H9 (cell line): ENCODE measurements at regions not wholly inside any gene's neighbourhood (a gene's known extent, or its start where the extent isn't known, plus 50 kb on each side); places are given as distances from the start of the nearest gene placed in this dataset.

Source experiments
- DNase-seq: peaks from one replicate; pipeline ENCODE4 v3.0.0-alpha.2; 2017
- H2AFZ ChIP-seq: one replicate; pipeline ENCODE4 v1.6.1; 2013; ENCODE audit warnings: mild to moderate bottlenecking, low read length, control low read depth, moderate library complexity
- H2AK5ac ChIP-seq: 2 replicates; pipeline ENCODE4 v1.6.1; 2013; ENCODE audit warnings: low read length, control low read depth, mixed read lengths; ENCODE audit not compliant: insufficient read length
- H2BK120ac ChIP-seq: one replicate; pipeline ENCODE4 v1.6.1; 2013; ENCODE audit warnings: low read depth, mild to moderate bottlenecking, low read length, control low read depth, inconsistent platforms; ENCODE audit not compliant: poor library complexity, severe bottlenecking
- H2BK12ac ChIP-seq: 2 replicates; pipeline ENCODE4 v1.6.1; 2013; ENCODE audit warnings: low read length, control low read depth, mixed read lengths, low read depth; ENCODE audit not compliant: insufficient read length
- H2BK15ac ChIP-seq: 2 replicates; pipeline ENCODE4 v1.6.1; 2013; ENCODE audit warnings: low read depth, low read length, control low read depth
- H2BK20ac ChIP-seq: one replicate; pipeline ENCODE4 v1.6.1; 2013; ENCODE audit warnings: low read depth, mild to moderate bottlenecking, low read length, control low read depth, inconsistent platforms; ENCODE audit not compliant: poor library complexity, severe bottlenecking
- H2BK5ac ChIP-seq: 2 replicates; pipeline ENCODE4 v1.6.1; 2013; ENCODE audit warnings: low read length, control low read depth, mixed read lengths; ENCODE audit not compliant: insufficient read length
- H3K14ac ChIP-seq: 2 replicates; pipeline ENCODE4 v1.6.1; 2013; ENCODE audit warnings: low read length, control low read depth; ENCODE audit not compliant: insufficient read depth
- H3K18ac ChIP-seq: 2 replicates; pipeline ENCODE4 v1.6.1; 2013; ENCODE audit warnings: low read depth, mild to moderate bottlenecking, mixed read lengths, low read length, control low read depth; ENCODE audit not compliant: insufficient read length
- H3K23ac ChIP-seq: 2 replicates; pipeline ENCODE4 v1.6.1; 2013; ENCODE audit warnings: low read length, control low read depth, mixed read lengths, low read depth; ENCODE audit not compliant: insufficient read length
- H3K23me2 ChIP-seq: 2 replicates; pipeline ENCODE4 v1.6.1; 2013; ENCODE audit warnings: low read depth, mild to moderate bottlenecking, mixed read lengths, low read length, control low read depth; ENCODE audit not compliant: insufficient read length, poor library complexity, severe bottlenecking
- H3K27ac ChIP-seq: 2 replicates; pipeline ENCODE4 v1.5.1; 2013; ENCODE audit warnings: low read length, control low read depth, mixed read lengths, low read depth; ENCODE audit not compliant: insufficient read length
- H3K27me3 ChIP-seq: 2 replicates; pipeline ENCODE4 v1.6.1; 2013; ENCODE audit warnings: low read length, control low read depth, inconsistent platforms; ENCODE audit not compliant: insufficient read depth
- H3K4ac ChIP-seq: 2 replicates; pipeline ENCODE4 v1.6.1; 2013; ENCODE audit warnings: low read depth, mild to moderate bottlenecking, control low read depth, inconsistent platforms, low read length, moderate library complexity
- H3K4me1 ChIP-seq: 2 replicates; pipeline ENCODE4 v1.6.1; 2013; ENCODE audit warnings: low read length, control low read depth, inconsistent platforms; ENCODE audit not compliant: insufficient read depth
- H3K4me2 ChIP-seq: 2 replicates; pipeline ENCODE4 v1.6.1; 2013; ENCODE audit warnings: low read length, control low read depth, mixed read lengths; ENCODE audit not compliant: insufficient read length, insufficient read depth
- H3K56ac ChIP-seq: 2 replicates; pipeline ENCODE4 v1.6.1; 2013; ENCODE audit warnings: low read depth, mild to moderate bottlenecking, mixed read lengths, low read length, control low read depth; ENCODE audit not compliant: insufficient read length
- H3K79me1 ChIP-seq: 2 replicates; pipeline ENCODE4 v1.6.1; 2013; ENCODE audit warnings: low read depth, mild to moderate bottlenecking, moderate library complexity, low read length, control low read depth, inconsistent platforms; ENCODE audit not compliant: insufficient read depth, poor library complexity, severe bottlenecking
- H3K79me2 ChIP-seq: 2 replicates; pipeline ENCODE4 v1.6.1; 2013; ENCODE audit warnings: low read length, control low read depth, inconsistent platforms; ENCODE audit not compliant: insufficient read depth
- H3K9ac ChIP-seq: 2 replicates; pipeline ENCODE4 v1.6.1; 2013; ENCODE audit warnings: low read length, control low read depth, mixed read lengths; ENCODE audit not compliant: insufficient read length; ENCODE audit errors: extremely low read depth
- H3K9me3 ChIP-seq: one replicate; pipeline ENCODE4 v1.6.1; 2013; ENCODE audit warnings: low read depth, low read length, inconsistent platforms; ENCODE audit not compliant: control insufficient read depth
- H3T11ph ChIP-seq: one replicate; pipeline ENCODE4 v1.6.1; 2013; ENCODE audit warnings: mild to moderate bottlenecking, low read length, control low read depth, inconsistent platforms
- H4K20me1 ChIP-seq: one replicate; pipeline ENCODE4 v1.6.1; 2013; ENCODE audit not compliant: control insufficient read depth, insufficient read length, insufficient read depth
- H4K5ac ChIP-seq: 2 replicates; pipeline ENCODE4 v1.6.1; 2013; ENCODE audit warnings: low read depth, mild to moderate bottlenecking, mixed read lengths, low read length, control low read depth; ENCODE audit not compliant: insufficient read length
- H4K8ac ChIP-seq: replicated peaks from 2 replicates; pipeline ENCODE4 v1.6.1; 2013; ENCODE audit warnings: low read length, control low read depth, mixed read lengths, low read depth; ENCODE audit not compliant: insufficient read length
- H4K91ac ChIP-seq: 2 replicates; pipeline ENCODE4 v1.6.1; 2013; ENCODE audit warnings: low read depth, mild to moderate bottlenecking, moderate library complexity, mixed read lengths, low read length, control low read depth; ENCODE audit not compliant: insufficient read length
- H3K27ac Mint-ChIP-seq, 3 experiments: 2 replicates in 2 of 3; 3 replicates in 1 of 3; pipeline ENCODE4 v1.8.0; 2020 to 2021; ENCODE audit warnings: mixed read lengths in 3 of 3, mild to moderate bottlenecking in 1 of 3, moderate library complexity in 1 of 3
- H3K27me3 Mint-ChIP-seq: 2 replicates; pipeline ENCODE4 v1.8.0; 2021; ENCODE audit warnings: low read depth, mild to moderate bottlenecking, moderate library complexity, mixed read lengths
- H3K36me3 Mint-ChIP-seq, 3 experiments: 2 replicates in 2 of 3; 3 replicates in 1 of 3; pipeline ENCODE4 v1.8.0; 2020 to 2021; ENCODE audit warnings: low read depth in 3 of 3, mixed read lengths in 3 of 3; ENCODE audit not compliant: insufficient read depth in 1 of 3
- H3K4me1 Mint-ChIP-seq, 2 experiments: 2 replicates each; pipeline ENCODE4 v1.8.0; 2020; ENCODE audit warnings: mixed read lengths in 2 of 2
- H3K4me3 Mint-ChIP-seq, 2 experiments: 2 replicates in 1 of 2; 3 replicates in 1 of 2; pipeline ENCODE4 v1.8.0; 2020 to 2021; ENCODE audit warnings: mild to moderate bottlenecking in 2 of 2, mixed read lengths in 2 of 2, moderate library complexity in 1 of 2
- H3K9me3 Mint-ChIP-seq, 2 experiments: 2 replicates in 1 of 2; 3 replicates in 1 of 2; pipeline ENCODE4 v1.8.0; 2020; ENCODE audit warnings: mild to moderate bottlenecking in 2 of 2, mixed read lengths in 2 of 2, moderate library complexity in 1 of 2
- CTCF ChIP-seq: fragments of 200-600 bp; sonication (generic); conservative IDR thresholded peaks from 3 replicates; pipeline ENCODE4 v1.8.0; 2021; ENCODE audit warnings: antibody characterized with exemption, mild to moderate bottlenecking
- WGBS: extraction: QIAGEN DNeasy Blood & Tissue Kit; methylation state at CpG from one replicate; pipeline ENCODE4 v1.1.7; 2013; ENCODE audit warnings: missing lambda C conversion rate, low lambda C conversion rate, mixed read lengths; ENCODE audit not compliant: insufficient read length; ENCODE audit errors: extremely low coverage; 5-methylcytosine and 5-hydroxymethylcytosine counted together

DNA sequence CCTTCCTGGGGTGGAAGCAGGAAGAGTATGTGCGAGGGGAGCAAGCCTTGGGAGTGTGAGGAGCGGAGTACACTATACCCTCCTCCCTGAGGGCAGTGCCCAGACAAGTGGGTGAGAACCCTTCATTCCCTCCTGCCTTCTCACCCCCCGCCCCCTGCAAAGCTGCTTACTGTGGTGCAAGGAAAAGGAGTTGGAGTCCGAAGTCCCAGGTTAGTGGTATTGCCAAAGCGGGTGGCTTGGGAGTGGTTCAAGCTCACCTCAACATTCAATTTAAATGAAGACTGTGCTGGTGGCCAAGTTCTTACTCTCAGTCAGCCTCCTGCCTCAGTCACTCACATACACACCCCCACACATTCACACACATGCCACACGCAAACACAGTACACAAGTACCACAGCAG lies 74.7 kb upstream of the PRDM1 start:
- Histone ChIP-seq H3K27me3 (no peaks in the 10 kb centered on the region), H3K14ac (no peak overlapping the region), H2BK12ac (no peak overlapping the region), H2BK20ac (no peak overlapping the region), H2BK15ac (no peak overlapping the region), H2AK5ac (no peak overlapping the region), H4K8ac (no peak overlapping the region), H3K23me2 (no peaks in the 10 kb centered on the region), H3K9me3 (no peaks in the 10 kb centered on the region), H2BK120ac (no peak overlapping the region), H3K56ac (no peak overlapping the region), H3K79me2 (no peaks in the 10 kb centered on the region), H3K4me2 (no peak overlapping the region), H3K23ac (no peak overlapping the region), H3K79me1 (no peaks in the 10 kb centered on the region), H3K4ac (no peak overlapping the region), H4K5ac (no peak overlapping the region), H4K91ac (no peak overlapping the region), H3K18ac (no peak overlapping the region), H3T11ph (no peak overlapping the region), H3K4me1 (0 out of 2 replicates have a peak, but pooled peaks cover 2% of the 10 kb centered on the region), H2AFZ (no peak overlapping the region), H4K20me1 (no peaks in the 10 kb centered on the region), H3K27ac (no peak overlapping the region), H3K9ac (no peak overlapping the region), H2BK5ac (no peak overlapping the region)
- DNase-seq: no peak
- no peak overlapping the region for H3K4me3 Mint-ChIP-seq
- H3K36me3 Mint-ChIP-seq: no peaks in the 10 kb centered on the region
- TF ChIP-seq CTCF: no peak
- peaks cover 5% of the 10 kb centered on the region for H3K27me3 Mint-ChIP-seq
- no peak overlapping the region; a peak in 1 of 7 replicates for H3K27ac Mint-ChIP-seq
- no peaks in the 10 kb centered on the region; a peak in 2 of 5 replicates for H3K9me3 Mint-ChIP-seq
- H3K4me1 Mint-ChIP-seq: peaks cover 41 to 44% of the 10 kb centered on the region in 2 experiments
- WGBS: no CpG with 5 or more reads among the region's 6 CpGs
